Kidney epithelial cell (primary cell): ENCODE measurements at regions not wholly inside any gene's neighbourhood (a gene's known extent, or its start where the extent isn't known, plus 50 kb on each side); places are given as distances from the start of the nearest gene placed in this dataset.

ENCODE experiments used
- DNase-seq: peaks from one replicate; pipeline ENCODE4 v3.0.0-alpha.2; 2010; ENCODE audit warnings: low read depth
- H3K27me3 ChIP-seq: 2 replicates; pipeline ENCODE4 v1.6.0; 2011; ENCODE audit warnings: low read length; ENCODE audit not compliant: control insufficient read depth, insufficient read depth
- H3K36me3 ChIP-seq: 2 replicates; pipeline ENCODE4 v1.5.1; 2011; ENCODE audit warnings: low read length; ENCODE audit not compliant: control insufficient read depth, insufficient read depth
- H3K4me3 ChIP-seq: 2 replicates; pipeline ENCODE4 v1.5.1; 2011; ENCODE audit warnings: low read depth, mild to moderate bottlenecking, control low read depth, low read length
- TF ChIP-seq, protein P1 (sequence below): IDR thresholded peaks from 2 replicates; pipeline ENCODE4 v1.5.1; 2011; ENCODE audit warnings: mild to moderate bottlenecking, moderate library complexity, low read length, control low read depth, inconsistent platforms; ENCODE audit not compliant: insufficient read depth, poor library complexity, severe bottlenecking

DNA sequence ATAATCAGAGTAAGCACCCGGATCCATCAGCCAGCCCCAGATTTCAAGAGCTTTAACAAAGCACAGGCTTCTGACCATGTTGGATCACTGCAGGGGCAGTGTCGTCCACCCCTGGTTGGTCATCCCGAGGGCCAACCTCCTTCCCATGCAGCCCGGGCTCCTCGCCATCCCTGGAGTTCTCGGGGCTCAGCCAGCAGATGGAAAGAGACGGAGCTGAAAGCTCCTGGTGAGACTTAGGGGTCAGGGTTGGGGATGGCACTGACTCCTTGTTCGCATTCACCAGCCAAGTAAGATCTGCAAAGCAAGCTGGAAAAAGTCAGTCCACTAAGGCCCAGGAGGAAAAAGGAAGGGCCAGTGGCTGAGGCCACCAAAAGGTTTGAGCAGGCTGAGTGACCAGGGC is 888.9 kb downstream of the BRD1 start:
- TF ChIP-seq, protein P1, sequence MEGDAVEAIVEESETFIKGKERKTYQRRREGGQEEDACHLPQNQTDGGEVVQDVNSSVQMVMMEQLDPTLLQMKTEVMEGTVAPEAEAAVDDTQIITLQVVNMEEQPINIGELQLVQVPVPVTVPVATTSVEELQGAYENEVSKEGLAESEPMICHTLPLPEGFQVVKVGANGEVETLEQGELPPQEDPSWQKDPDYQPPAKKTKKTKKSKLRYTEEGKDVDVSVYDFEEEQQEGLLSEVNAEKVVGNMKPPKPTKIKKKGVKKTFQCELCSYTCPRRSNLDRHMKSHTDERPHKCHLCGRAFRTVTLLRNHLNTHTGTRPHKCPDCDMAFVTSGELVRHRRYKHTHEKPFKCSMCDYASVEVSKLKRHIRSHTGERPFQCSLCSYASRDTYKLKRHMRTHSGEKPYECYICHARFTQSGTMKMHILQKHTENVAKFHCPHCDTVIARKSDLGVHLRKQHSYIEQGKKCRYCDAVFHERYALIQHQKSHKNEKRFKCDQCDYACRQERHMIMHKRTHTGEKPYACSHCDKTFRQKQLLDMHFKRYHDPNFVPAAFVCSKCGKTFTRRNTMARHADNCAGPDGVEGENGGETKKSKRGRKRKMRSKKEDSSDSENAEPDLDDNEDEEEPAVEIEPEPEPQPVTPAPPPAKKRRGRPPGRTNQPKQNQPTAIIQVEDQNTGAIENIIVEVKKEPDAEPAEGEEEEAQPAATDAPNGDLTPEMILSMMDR: no peak
- DNase-seq: no peak

DNA sequence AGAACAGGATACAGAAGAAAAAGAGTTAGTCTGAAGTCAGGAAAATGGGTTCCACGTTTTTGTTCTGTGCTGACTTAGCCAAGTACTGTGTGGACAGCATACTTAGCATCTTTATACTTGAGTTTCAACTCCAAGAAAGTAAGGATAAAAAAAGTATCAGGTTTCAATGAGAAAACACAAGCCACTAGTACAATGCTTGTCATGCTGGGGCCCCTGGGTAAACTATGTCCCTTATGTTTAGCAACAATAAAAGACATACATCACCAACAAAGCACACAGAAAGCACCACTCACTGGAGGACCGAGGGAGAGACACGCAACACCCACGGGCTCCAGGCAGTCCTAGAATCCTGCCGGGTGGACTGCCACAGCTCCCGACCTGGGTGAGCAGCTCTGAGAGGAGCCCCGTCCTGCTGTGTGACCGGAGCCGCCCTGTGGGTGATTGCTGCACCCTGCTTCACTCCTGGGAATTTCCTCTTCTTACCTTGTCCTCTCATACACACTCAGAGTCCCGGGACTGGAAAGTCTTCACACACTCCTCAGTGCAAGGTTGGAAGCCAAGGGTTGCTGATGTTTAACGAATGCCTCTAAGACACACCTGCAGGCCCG is 890.5 kb downstream of the BRD1 start:
- no peaks in the 10 kb centered on the region for H3K36me3 ChIP-seq
- no peaks in the 10 kb centered on the region for H3K27me3 ChIP-seq
- TF ChIP-seq, protein P1: no peak
- DNase-seq: no peak
- no peak overlapping the region for H3K4me3 ChIP-seq

More for the DNA sequence above, 888.9 kb downstream of the BRD1 start:
- Histone ChIP-seq H3K36me3 (no peaks in the 10 kb centered on the region), H3K4me3 (no peak overlapping the region), H3K27me3 (no peaks in the 10 kb centered on the region)

DNA sequence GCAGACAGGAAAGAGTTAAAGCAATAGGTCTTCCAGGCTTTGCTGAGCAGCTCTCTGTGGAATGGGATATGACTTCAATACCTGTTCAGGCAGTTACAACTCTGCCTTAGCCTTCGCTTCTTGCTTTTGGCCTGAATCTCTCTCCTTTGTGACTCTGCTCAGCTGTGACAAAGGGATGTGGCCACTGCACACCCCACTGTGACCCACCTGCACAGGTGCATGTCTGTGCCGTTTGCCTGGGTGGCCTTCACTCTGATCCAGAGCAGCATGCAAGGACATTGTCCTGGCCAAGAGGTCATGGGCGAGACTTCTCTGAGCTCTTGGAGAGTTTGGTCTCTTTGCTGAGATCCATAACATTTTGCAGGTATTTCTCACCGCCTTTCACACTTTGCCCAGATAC is 891.3 kb downstream of the BRD1 start:
- H3K27me3 ChIP-seq: no peaks in the 10 kb centered on the region
- no peak for DNase-seq
- TF ChIP-seq, protein P1: no peak
- no peak overlapping the region for H3K4me3 ChIP-seq
- no peaks in the 10 kb centered on the region for H3K36me3 ChIP-seq

DNA sequence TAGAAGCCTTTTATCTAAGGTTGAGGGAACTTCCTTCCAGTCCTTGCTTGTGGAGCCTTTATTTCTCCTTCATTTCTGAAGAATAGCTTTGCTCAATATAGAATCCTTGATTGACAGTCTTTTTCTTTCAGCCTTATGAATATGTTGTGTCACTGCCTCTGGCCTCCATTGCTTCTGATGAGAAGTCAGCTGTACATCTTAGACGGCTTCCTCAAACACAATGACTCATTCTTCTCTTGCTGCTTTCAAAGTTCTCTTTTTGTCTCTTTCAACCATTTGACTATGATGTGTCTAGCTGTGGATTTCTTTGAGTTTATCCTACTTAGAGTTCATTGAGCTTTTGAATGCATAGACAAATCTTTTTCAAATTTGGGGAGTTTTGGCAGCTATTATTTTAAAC is 893.2 kb downstream of the BRD1 start:
- Histone ChIP-seq H3K4me3 (no peak overlapping the region), H3K36me3 (no peaks in the 10 kb centered on the region), H3K27me3 (no peaks in the 10 kb centered on the region)
- TF ChIP-seq, protein P1: no peak
- DNase-seq: no peak

DNA sequence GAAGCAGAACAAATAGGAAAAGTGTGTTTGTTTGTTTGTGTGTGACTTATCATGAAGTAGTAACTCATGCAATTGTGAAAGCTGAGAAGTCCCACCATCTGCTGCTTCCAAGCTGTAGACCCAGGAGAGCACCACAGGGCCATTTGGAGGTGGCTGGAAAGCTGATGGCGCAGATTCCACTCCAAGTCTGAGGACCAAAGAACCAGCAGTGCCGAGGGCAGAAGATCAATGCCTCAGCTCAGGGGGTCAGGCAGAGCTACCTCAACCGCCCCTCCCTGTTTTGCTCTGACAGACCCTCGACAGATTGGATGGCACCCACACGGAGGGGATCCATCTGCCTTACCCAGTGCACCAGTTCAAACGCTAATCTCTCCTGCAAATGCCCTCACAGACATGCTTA is 896.2 kb downstream of the BRD1 start:
- Histone ChIP-seq H3K4me3 (no peak overlapping the region), H3K27me3 (no peaks in the 10 kb centered on the region), H3K36me3 (no peaks in the 10 kb centered on the region)
- DNase-seq: no peak
- TF ChIP-seq, protein P1: no peak

DNA sequence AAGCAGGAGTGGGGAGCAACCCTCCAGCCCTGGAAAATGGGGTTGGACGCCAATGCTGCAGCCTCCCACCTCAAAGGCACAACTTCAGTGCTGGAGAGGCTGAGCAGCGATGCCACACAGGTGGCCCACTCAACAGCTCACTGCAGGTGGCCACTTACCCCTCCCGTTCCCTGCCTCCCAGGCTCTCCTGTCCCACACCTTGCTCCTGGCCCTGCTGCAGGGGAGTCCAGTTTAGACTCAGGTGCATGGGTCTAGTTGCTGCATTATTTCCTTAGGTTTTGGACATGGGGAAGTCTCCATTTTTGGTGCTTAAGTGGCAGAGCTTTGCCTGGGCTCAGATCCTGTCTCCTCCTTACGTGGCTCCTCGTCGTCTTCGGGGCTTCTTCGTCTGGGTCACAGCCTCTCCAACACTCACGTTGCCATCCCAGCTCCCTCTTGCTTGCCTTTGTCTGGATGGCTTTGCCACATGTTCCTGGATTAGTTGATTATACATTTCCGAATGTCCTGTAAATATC is 898.3 kb downstream of the BRD1 start:
- no peaks in the 10 kb centered on the region for H3K36me3 ChIP-seq
- TF ChIP-seq, protein P1: no peak
- DNase-seq: no peak
- H3K27me3 ChIP-seq: no peaks in the 10 kb centered on the region
- no peak overlapping the region for H3K4me3 ChIP-seq
